Nephron (organoid): ENCODE measurements at regions not wholly inside any gene's neighbourhood (a gene's known extent, or its start where the extent isn't known, plus 50 kb on each side); places are given as distances from the start of the nearest gene placed in this dataset.

Source experiments
- H3K27ac Mint-ChIP-seq, 3 experiments: 2 replicates each; pipeline ENCODE4 v1.8.0; 2020; ENCODE audit warnings: mixed read lengths in 3 of 3, mild to moderate bottlenecking in 2 of 3, moderate library complexity in 1 of 3
- H3K27me3 Mint-ChIP-seq: 2 replicates; pipeline ENCODE4 v1.8.0; 2021; ENCODE audit warnings: low read depth, mild to moderate bottlenecking, moderate library complexity, mixed read lengths
- H3K36me3 Mint-ChIP-seq: 2 replicates; pipeline ENCODE4 v1.8.0; 2020; ENCODE audit warnings: low read depth, mixed read lengths
- H3K4me1 Mint-ChIP-seq: 2 replicates; pipeline ENCODE4 v1.8.0; 2020; ENCODE audit warnings: mixed read lengths
- H3K4me3 Mint-ChIP-seq, 3 experiments: 2 replicates each; pipeline ENCODE4 v1.8.0; 2020; ENCODE audit warnings: mild to moderate bottlenecking in 3 of 3, mixed read lengths in 3 of 3, moderate library complexity in 2 of 3
- H3K9me3 Mint-ChIP-seq: 2 replicates; pipeline ENCODE4 v1.8.0; 2020; ENCODE audit warnings: mixed read lengths
- TF ChIP-seq, protein P1 (sequence below), 3 experiments: fragments of 200-600 bp; sonication (generic); IDR thresholded peaks; one replicate each; pipeline ENCODE4 v1.5.0; 2021; ENCODE audit warnings: antibody characterized with exemption in 3 of 3; ENCODE audit not compliant: unreplicated experiment in 3 of 3

DNA sequence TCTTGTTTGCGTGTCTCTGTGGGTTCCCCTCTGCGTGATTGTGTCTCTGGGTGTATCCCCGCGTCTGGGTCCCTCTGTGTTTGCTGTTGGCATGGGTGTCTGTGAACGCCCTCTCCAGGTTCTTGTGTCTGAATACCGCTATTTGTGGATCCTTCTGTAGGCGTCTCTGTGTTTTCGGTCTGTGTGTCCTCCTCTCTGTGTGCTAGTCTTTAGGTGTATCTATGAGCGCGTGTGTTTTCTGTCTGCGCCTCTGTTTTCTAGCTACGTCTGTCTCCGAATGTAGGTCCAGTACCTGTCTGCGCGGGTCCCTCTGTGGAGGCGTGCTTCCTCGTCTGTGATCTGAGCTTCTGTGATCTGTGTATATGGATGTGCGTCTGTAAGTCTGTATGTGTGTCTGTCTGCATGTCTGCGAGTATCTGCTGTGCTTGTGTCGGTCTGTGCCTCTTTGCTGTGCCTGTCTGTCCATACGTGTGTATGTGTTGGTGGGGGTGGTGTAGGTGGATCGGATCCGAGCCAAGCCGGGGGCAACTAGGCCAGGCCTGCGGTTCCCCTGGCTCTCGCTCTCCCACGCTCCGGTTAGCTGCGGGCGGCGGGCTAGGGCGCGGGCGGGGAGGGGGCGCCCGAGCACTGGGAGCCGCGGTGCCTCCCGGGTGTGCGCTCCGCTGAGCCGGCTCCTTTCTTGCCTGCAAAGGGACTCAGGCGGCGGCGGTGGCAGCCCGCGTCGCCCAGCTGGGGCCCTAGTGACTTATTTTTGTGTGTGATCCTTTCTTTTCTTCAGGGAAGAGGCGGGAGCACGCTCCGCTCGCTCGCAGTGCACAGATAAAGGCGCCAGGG, 105.3 kb upstream of the E2F8 start:
- Mint-ChIP-seq H3K27me3 (peaks cover 100% of the 10 kb centered on the region), H3K4me1 (peaks cover 34% of the 10 kb centered on the region), H3K9me3 (peaks cover 2% of the 10 kb centered on the region), H3K36me3 (no peaks in the 10 kb centered on the region), H3K27ac (no peak overlapping the region), H3K4me3 (peak overlapping the region; percentile 76 to 79 (median 77))
- TF ChIP-seq, protein P1, sequence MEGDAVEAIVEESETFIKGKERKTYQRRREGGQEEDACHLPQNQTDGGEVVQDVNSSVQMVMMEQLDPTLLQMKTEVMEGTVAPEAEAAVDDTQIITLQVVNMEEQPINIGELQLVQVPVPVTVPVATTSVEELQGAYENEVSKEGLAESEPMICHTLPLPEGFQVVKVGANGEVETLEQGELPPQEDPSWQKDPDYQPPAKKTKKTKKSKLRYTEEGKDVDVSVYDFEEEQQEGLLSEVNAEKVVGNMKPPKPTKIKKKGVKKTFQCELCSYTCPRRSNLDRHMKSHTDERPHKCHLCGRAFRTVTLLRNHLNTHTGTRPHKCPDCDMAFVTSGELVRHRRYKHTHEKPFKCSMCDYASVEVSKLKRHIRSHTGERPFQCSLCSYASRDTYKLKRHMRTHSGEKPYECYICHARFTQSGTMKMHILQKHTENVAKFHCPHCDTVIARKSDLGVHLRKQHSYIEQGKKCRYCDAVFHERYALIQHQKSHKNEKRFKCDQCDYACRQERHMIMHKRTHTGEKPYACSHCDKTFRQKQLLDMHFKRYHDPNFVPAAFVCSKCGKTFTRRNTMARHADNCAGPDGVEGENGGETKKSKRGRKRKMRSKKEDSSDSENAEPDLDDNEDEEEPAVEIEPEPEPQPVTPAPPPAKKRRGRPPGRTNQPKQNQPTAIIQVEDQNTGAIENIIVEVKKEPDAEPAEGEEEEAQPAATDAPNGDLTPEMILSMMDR (IDR thresholded peaks at IDR 0.05; ENCODE audit: unreplicated experiment in 3 of 3) = no peak

GRCh38 chr11:19345519-19345847, 104.7 kb upstream of the E2F8 start:
- H3K4me1 Mint-ChIP-seq = peaks cover 29% of the 10 kb centered on the region
- H3K27me3 Mint-ChIP-seq = peaks cover 100% of the 10 kb centered on the region
- TF ChIP-seq, protein P1 (IDR thresholded peaks at IDR 0.05; ENCODE audit: unreplicated experiment in 3 of 3) = no peak
- H3K36me3 Mint-ChIP-seq = no peaks in the 10 kb centered on the region
- peak overlapping the region; percentile 76 to 82 (median 79) for H3K4me3 Mint-ChIP-seq
- no peaks in the 10 kb centered on the region for H3K9me3 Mint-ChIP-seq
- H3K27ac Mint-ChIP-seq = no peak overlapping the region

- Mint-ChIP-seq H3K27ac (no peak overlapping the region), H3K4me1 (peaks cover 23% of the 10 kb centered on the region), H3K27me3 (peaks cover 100% of the 10 kb centered on the region), H3K9me3 (no peaks in the 10 kb centered on the region), H3K4me3 (peak overlapping the region; percentile 79 to 82 (median 80)), H3K36me3 (no peaks in the 10 kb centered on the region)
- TF ChIP-seq, protein P1 (IDR thresholded peaks at IDR 0.05; ENCODE audit: unreplicated experiment in 3 of 3) = no peak
Measured at GRCh38 chr11:19344661-19345518, 104.1 kb upstream of the E2F8 start.

- H3K9me3 Mint-ChIP-seq = no peaks in the 10 kb centered on the region
- H3K27ac Mint-ChIP-seq = no peak overlapping the region
- peaks cover 98% of the 10 kb centered on the region for H3K27me3 Mint-ChIP-seq
- no peak overlapping the region for H3K4me3 Mint-ChIP-seq
- TF ChIP-seq, protein P1 (IDR thresholded peaks at IDR 0.05; ENCODE audit: unreplicated experiment in 3 of 3) = no peak
- H3K36me3 Mint-ChIP-seq = no peaks in the 10 kb centered on the region
- H3K4me1 Mint-ChIP-seq = peaks cover 13% of the 10 kb centered on the region
Measured at GRCh38 chr11:19342036-19342435, 101.3 kb upstream of the E2F8 start.

DNA sequence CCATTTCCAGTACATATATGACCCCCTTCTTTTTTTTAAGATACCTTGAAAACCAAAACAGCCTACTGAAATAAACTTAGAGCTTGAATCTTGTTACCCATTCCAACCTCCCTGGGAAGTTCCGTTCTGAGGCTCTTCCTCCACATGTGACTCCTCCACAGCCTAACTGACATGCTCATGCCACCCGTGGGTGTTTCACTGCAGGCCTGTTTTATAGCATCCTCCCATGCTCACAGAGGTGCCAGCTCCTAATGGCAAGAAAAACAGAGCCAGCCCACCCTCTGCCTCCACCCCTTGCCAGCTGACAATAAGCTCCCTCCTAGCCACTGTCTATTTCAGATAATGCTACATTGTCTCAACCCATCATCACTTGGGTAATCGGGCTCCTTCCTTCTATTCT, 97.6 kb upstream of the E2F8 start:
- peaks cover 90% of the 10 kb centered on the region for H3K27me3 Mint-ChIP-seq
- H3K27ac Mint-ChIP-seq = no peak overlapping the region
- no peaks in the 10 kb centered on the region for H3K4me1 Mint-ChIP-seq
- no peaks in the 10 kb centered on the region for H3K36me3 Mint-ChIP-seq
- H3K4me3 Mint-ChIP-seq = no peak overlapping the region
- no peaks in the 10 kb centered on the region for H3K9me3 Mint-ChIP-seq
- TF ChIP-seq, protein P1 (IDR thresholded peaks at IDR 0.05; ENCODE audit: unreplicated experiment in 3 of 3) = no peak
